ENCODE measurements at regions not wholly inside any gene's neighbourhood (a gene's known extent, or its start where the extent isn't known, plus 50 kb on each side); places are given as distances from the start of the nearest gene placed in this dataset.

DNA sequence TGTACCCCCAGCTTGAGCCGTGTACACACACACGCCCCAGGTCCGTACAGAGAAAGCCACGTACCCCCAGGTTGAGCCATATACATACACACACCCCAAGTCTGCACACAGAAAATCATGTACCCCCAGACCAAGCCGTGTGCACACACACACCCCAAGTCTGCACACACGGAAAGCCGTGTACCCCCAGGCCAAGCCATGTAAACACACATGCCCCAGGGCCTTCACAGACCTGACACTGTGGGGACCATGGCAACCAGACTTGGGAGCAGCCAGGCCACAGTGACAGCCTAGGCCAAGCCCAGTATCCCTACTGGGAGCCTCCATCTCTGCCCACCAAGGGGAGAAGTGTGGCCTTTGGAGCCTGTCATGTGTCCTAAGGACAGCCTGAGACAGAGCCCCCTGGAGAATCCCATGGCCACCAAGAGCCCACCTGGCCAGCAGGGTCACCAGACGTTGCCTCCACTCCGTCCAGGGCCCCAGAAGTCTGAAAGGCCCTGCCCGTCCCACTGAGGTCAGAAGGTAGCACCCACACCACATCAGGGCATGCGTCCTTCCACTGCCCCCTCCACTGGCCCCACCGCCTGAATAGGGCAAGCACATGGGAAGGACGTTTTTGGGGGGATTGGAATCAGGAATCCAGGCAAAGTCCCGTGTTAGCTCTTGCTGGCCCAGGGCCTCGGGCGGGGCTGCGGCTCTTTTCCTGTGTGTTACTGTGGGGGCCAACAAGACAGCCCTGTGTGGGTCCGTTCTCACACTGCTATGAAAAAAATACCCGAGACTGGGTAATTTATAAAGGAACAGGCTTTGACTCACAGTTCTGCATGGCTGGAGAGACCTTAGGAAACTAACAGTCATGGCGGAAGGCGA, 636.7 kb downstream of the TBC1D22A start:
- TF ChIP-seq, protein P1, sequence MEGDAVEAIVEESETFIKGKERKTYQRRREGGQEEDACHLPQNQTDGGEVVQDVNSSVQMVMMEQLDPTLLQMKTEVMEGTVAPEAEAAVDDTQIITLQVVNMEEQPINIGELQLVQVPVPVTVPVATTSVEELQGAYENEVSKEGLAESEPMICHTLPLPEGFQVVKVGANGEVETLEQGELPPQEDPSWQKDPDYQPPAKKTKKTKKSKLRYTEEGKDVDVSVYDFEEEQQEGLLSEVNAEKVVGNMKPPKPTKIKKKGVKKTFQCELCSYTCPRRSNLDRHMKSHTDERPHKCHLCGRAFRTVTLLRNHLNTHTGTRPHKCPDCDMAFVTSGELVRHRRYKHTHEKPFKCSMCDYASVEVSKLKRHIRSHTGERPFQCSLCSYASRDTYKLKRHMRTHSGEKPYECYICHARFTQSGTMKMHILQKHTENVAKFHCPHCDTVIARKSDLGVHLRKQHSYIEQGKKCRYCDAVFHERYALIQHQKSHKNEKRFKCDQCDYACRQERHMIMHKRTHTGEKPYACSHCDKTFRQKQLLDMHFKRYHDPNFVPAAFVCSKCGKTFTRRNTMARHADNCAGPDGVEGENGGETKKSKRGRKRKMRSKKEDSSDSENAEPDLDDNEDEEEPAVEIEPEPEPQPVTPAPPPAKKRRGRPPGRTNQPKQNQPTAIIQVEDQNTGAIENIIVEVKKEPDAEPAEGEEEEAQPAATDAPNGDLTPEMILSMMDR (tag by site-specific recombination; IDR thresholded peaks at IDR 0.05), result no peak
- TF ChIP-seq ZNF24 (tag by site-specific recombination; IDR thresholded peaks at IDR 0.05), result no peak
- no peak for TF ChIP-seq KLF16 (tag by site-specific recombination; IDR thresholded peaks at IDR 0.05)
- TF ChIP-seq ZFP37 (tag by site-specific recombination; IDR thresholded peaks at IDR 0.05), result no peak
- TF ChIP-seq ZNF629 (tag by site-specific recombination; IDR thresholded peaks at IDR 0.05), result no peak
- TF ChIP-seq, protein P2, sequence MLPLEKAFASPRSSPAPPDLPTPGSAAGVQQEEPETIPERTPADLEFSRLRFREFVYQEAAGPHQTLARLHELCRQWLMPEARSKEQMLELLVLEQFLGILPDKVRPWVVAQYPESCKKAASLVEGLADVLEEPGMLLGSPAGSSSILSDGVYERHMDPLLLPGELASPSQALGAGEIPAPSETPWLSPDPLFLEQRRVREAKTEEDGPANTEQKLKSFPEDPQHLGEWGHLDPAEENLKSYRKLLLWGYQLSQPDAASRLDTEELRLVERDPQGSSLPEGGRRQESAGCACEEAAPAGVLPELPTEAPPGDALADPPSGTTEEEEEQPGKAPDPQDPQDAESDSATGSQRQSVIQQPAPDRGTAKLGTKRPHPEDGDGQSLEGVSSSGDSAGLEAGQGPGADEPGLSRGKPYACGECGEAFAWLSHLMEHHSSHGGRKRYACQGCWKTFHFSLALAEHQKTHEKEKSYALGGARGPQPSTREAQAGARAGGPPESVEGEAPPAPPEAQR (tag by site-specific recombination; IDR thresholded peaks at IDR 0.05), result no peak
- no peak for TF ChIP-seq ZNF335 (tag by site-specific recombination; conservative IDR thresholded peaks at IDR 0.05)
- TF ChIP-seq, protein P3, sequence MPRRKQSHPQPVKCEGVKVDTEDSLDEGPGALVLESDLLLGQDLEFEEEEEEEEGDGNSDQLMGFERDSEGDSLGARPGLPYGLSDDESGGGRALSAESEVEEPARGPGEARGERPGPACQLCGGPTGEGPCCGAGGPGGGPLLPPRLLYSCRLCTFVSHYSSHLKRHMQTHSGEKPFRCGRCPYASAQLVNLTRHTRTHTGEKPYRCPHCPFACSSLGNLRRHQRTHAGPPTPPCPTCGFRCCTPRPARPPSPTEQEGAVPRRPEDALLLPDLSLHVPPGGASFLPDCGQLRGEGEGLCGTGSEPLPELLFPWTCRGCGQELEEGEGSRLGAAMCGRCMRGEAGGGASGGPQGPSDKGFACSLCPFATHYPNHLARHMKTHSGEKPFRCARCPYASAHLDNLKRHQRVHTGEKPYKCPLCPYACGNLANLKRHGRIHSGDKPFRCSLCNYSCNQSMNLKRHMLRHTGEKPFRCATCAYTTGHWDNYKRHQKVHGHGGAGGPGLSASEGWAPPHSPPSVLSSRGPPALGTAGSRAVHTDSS (tag by site-specific recombination; IDR thresholded peaks at IDR 0.05), result no peak
- no peak for TF ChIP-seq ZNF501 (tag by site-specific recombination; IDR thresholded peaks at IDR 0.05)
- TF ChIP-seq ZBTB7A (tag by site-specific recombination; IDR thresholded peaks at IDR 0.05; ENCODE audit: low read depth), result no peak
- no peak for TF ChIP-seq ZNF514 (tag by site-specific recombination; IDR thresholded peaks at IDR 0.05)
- TF ChIP-seq ZNF121 (tag by site-specific recombination; IDR thresholded peaks at IDR 0.05), result no peak
- TF ChIP-seq, protein P4, sequence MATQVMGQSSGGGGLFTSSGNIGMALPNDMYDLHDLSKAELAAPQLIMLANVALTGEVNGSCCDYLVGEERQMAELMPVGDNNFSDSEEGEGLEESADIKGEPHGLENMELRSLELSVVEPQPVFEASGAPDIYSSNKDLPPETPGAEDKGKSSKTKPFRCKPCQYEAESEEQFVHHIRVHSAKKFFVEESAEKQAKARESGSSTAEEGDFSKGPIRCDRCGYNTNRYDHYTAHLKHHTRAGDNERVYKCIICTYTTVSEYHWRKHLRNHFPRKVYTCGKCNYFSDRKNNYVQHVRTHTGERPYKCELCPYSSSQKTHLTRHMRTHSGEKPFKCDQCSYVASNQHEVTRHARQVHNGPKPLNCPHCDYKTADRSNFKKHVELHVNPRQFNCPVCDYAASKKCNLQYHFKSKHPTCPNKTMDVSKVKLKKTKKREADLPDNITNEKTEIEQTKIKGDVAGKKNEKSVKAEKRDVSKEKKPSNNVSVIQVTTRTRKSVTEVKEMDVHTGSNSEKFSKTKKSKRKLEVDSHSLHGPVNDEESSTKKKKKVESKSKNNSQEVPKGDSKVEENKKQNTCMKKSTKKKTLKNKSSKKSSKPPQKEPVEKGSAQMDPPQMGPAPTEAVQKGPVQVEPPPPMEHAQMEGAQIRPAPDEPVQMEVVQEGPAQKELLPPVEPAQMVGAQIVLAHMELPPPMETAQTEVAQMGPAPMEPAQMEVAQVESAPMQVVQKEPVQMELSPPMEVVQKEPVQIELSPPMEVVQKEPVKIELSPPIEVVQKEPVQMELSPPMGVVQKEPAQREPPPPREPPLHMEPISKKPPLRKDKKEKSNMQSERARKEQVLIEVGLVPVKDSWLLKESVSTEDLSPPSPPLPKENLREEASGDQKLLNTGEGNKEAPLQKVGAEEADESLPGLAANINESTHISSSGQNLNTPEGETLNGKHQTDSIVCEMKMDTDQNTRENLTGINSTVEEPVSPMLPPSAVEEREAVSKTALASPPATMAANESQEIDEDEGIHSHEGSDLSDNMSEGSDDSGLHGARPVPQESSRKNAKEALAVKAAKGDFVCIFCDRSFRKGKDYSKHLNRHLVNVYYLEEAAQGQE (tag by site-specific recombination; IDR thresholded peaks at IDR 0.05), result no peak
